ENCODE measurements at regions not wholly inside any gene's neighbourhood (a gene's known extent, or its start where the extent isn't known, plus 50 kb on each side); places are given as distances from the start of the nearest gene placed in this dataset.

DNA sequence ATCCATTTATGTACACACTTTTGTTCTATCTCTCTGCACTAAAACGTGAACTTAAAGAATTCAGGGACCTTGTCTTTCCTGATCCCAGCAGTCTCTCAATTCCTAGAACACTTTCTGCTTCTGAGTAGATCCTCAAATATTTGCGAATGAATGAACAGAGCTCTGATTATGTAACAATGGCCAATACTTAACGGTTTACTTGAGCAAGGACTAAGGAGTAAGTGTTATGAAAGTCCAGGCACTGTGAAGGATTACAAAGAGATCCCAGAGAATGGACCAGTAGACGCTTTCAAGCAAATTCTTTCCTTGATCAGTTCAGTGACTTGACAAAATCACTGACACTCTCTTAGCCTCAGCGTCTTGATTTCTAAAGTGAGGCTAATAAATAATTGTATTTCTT is 514.5 kb upstream of the KLHL1 start:
- Mint-ChIP-seq H3K27ac (ENCODE audit: unreplicated experiment) (no peak overlapping the region), H3K9me3 (ENCODE audit: low read depth) (no peaks in the 10 kb centered on the region), H3K36me3 (ENCODE audit: low read depth) (no peaks in the 10 kb centered on the region), H3K4me1 (ENCODE audit: low read depth) (no peaks in the 10 kb centered on the region), H3K27me3 (ENCODE audit: low read depth) (no peaks in the 10 kb centered on the region), H3K4me3 (ENCODE audit: unreplicated experiment) (no peak overlapping the region)
- no peak for DNase-seq (ENCODE audit: low spot score)
- TF ChIP-seq, protein P1, sequence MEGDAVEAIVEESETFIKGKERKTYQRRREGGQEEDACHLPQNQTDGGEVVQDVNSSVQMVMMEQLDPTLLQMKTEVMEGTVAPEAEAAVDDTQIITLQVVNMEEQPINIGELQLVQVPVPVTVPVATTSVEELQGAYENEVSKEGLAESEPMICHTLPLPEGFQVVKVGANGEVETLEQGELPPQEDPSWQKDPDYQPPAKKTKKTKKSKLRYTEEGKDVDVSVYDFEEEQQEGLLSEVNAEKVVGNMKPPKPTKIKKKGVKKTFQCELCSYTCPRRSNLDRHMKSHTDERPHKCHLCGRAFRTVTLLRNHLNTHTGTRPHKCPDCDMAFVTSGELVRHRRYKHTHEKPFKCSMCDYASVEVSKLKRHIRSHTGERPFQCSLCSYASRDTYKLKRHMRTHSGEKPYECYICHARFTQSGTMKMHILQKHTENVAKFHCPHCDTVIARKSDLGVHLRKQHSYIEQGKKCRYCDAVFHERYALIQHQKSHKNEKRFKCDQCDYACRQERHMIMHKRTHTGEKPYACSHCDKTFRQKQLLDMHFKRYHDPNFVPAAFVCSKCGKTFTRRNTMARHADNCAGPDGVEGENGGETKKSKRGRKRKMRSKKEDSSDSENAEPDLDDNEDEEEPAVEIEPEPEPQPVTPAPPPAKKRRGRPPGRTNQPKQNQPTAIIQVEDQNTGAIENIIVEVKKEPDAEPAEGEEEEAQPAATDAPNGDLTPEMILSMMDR (IDR thresholded peaks at IDR 0.05), result no peak

DNA sequence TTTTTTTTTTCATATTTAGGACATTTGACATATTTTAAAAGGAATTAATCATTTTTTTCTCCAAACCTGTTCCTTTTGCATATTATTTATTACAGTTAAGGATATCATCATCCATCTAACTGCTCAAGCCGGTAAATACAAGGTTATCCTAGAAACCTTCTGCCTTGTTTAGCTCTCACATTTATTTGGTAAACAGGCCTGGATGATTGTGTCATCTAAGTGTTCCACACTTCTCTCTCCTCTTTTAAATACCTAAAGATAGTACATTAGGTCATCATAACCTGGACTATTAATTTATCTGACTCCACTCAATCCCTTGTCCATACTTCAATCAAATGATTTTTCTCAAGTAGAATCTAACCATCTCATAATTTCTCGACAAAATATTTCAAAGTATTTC is 511.7 kb upstream of the KLHL1 start:
- Mint-ChIP-seq H3K4me1 (ENCODE audit: low read depth) (no peaks in the 10 kb centered on the region), H3K9me3 (ENCODE audit: low read depth) (no peaks in the 10 kb centered on the region), H3K27me3 (ENCODE audit: low read depth) (no peaks in the 10 kb centered on the region), H3K4me3 (ENCODE audit: unreplicated experiment) (no peak overlapping the region), H3K36me3 (ENCODE audit: low read depth) (no peaks in the 10 kb centered on the region), H3K27ac (ENCODE audit: unreplicated experiment) (no peak overlapping the region)
- TF ChIP-seq, protein P1 (IDR thresholded peaks at IDR 0.05), result no peak
- DNase-seq (ENCODE audit: low spot score), result no peak

DNA sequence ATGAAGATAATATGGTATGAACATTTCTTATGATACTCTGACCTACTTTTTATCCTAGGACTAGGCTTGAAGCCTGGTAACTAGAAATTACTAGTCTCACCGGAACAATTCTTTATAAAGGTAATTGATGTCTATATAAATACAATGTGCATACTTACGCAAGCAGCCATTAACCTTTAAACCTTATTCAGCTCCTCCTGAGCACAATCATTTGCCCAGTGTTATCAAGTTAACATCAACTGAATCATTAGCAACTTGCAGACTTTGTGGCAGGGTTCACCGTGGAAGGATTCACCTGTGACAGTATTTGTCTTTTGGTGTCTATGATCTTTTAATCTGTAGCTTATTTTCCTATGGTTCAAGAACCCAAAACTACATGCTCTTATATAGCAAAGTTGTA is 508.6 kb upstream of the KLHL1 start:
- H3K9me3 Mint-ChIP-seq (ENCODE audit: low read depth), result no peaks in the 10 kb centered on the region
- TF ChIP-seq, protein P1 (IDR thresholded peaks at IDR 0.05), result no peak

DNA sequence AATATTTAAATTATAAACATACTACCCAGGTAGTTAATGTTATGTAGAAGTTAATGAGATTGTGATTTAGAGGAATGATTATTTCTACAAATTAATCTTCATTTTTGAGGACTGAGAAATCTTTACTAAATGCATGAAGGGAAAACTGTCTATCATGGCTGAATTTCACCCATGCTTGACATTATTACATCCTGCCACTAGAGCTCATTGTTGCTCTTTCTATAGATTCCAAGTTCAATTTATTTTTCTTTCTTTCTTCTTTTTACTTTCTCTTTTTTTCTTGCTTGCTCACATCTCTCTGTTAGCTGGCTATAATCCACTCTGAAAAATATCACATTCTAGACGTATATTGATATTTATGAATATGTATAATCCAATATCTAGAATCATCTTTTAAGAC is 505.0 kb upstream of the KLHL1 start:
- Mint-ChIP-seq H3K4me1 (ENCODE audit: low read depth) (no peaks in the 10 kb centered on the region), H3K9me3 (ENCODE audit: low read depth) (no peaks in the 10 kb centered on the region), H3K27me3 (ENCODE audit: low read depth) (no peaks in the 10 kb centered on the region), H3K27ac (ENCODE audit: unreplicated experiment) (no peak overlapping the region), H3K4me3 (ENCODE audit: unreplicated experiment) (no peak overlapping the region), H3K36me3 (ENCODE audit: low read depth) (no peaks in the 10 kb centered on the region)
- TF ChIP-seq, protein P1 (IDR thresholded peaks at IDR 0.05), result peak; percentile 79
- no peak for DNase-seq (ENCODE audit: low spot score)

More for the DNA sequence above, 508.6 kb upstream of the KLHL1 start:
- H3K36me3 Mint-ChIP-seq (ENCODE audit: low read depth), result no peaks in the 10 kb centered on the region
- no peak for DNase-seq (ENCODE audit: low spot score)
- no peaks in the 10 kb centered on the region for H3K27me3 Mint-ChIP-seq (ENCODE audit: low read depth)
- H3K27ac Mint-ChIP-seq (ENCODE audit: unreplicated experiment), result no peak overlapping the region
- H3K4me3 Mint-ChIP-seq (ENCODE audit: unreplicated experiment), result no peak overlapping the region
- no peaks in the 10 kb centered on the region for H3K4me1 Mint-ChIP-seq (ENCODE audit: low read depth)

DNA sequence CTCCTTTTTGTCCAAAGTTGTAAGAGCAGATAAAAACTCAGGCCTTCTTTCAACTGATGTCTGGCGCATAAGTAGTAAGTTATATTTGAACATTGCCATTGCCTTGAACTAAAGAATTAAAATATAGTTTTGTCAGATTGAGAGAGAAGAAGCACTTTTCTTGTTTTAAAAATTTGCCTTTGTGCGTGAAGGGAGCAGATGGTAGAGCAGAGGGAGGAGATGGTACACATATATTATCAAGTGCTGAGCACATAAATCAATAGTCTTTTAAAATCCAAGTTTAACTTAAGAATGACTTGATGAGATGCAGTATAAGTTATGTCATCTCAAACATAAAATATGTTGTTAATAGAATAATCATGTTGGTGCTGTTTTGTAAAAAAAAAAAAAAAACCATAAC is 504.6 kb upstream of the KLHL1 start:
- TF ChIP-seq, protein P1 (IDR thresholded peaks at IDR 0.05), result no peak
- peaks cover 1% of the 10 kb centered on the region for H3K27me3 Mint-ChIP-seq (ENCODE audit: low read depth)
- no peaks in the 10 kb centered on the region for H3K9me3 Mint-ChIP-seq (ENCODE audit: low read depth)
- no peaks in the 10 kb centered on the region for H3K4me1 Mint-ChIP-seq (ENCODE audit: low read depth)
- H3K36me3 Mint-ChIP-seq (ENCODE audit: low read depth), result no peaks in the 10 kb centered on the region
- H3K27ac Mint-ChIP-seq (ENCODE audit: unreplicated experiment), result no peak overlapping the region
- H3K4me3 Mint-ChIP-seq (ENCODE audit: unreplicated experiment), result no peak overlapping the region
- no peak for DNase-seq (ENCODE audit: low spot score)
